Posterior cingulate gyrus (tissue), 11 donors: ENCODE measurements at regions not wholly inside any gene's neighbourhood (a gene's known extent, or its start where the extent isn't known, plus 50 kb on each side); places are given as distances from the start of the nearest gene placed in this dataset.

Source experiments
- DNase-seq, 10 donors: peaks; one replicate each; pipeline versions ENCODE4 v3.0.0 to v3.0.0-alpha.2; 2020 to 2021; ENCODE audit warnings: mixed read lengths in 3 of 10
- intact Hi-C: fragments of 100-400 bp; cut with DNase I; formaldehyde crosslinking; loops from one replicate; pipeline ENCODE4 v1.15.1; 2023

DNA sequence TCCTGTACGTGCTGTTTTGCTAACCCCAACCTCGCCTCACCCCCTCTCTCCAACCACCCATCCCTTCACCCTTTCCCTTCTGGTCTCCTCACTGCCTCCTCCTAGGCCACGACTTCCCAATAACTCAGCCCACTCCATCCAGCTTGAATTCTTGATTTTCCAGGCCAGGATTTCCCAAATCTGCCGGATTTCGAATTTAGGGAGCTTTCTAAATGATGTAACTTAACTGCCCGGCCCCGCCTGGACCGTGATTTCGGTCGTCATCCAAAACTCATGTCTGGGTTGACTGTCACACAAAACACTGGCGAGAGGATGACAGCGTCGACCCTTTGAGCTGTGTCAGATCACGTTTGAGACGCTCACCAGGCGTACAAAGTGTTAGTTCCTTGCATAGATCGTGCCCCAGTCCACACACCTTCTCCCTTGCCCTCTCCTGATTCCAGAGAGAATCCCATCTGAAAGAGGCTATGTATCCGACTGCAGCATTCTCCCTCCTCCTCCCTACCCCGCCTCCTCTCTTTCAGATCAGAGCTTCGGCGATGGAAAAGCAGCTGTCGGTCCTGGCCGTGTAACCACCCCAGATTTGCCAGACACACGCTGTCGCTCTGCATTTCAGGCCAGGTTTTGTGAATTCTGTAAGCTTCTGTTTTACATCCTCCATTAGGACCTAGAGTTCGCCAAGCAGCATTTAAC lies 168.2 kb downstream of the GPX5 start:
- no peak for DNase-seq
- intact Hi-C loops, result no loop called here

DNA sequence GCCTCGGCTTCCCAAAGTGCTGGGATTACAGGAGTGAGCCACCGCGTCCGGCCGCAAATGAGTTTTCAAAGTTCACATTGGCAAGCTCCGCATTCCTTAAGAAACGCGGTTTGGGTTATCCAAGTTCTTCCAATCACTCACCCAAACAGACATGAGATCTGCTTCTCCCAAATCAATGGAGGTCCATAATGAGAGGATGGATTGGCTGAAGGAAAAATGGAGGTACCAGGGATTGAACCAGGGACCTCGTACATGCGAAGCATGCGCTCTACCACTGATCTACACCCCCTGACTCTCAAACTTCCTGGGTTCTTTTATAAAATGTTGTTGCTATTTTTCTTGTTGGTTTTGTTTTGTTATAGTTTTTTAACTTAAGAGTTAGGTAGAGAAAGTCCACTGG lies 170.0 kb downstream of the GPX5 start:
- intact Hi-C loops, result no loop called here
- no peak for DNase-seq

DNA sequence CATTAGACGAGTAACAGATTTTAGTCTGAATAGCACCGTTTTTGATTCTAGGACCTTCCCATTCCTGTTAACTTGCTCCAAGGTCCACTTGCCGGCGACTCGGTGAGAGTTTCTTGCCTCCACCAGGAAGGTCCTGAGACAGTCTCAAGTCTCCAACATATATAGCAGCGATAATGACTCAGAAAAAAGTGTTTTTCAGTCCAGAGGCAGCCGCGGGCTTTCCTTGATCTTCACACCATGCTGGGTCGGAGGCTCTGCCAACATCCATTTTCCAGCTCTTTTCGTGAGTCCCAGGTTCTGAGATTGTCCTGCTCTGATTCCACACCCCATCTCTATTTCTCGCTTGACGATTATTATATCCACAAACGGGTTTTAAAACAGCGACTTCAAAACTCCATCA lies 170.5 kb downstream of the GPX5 start:
- intact Hi-C loops, result no loop called here
- DNase-seq, result no peak

DNA sequence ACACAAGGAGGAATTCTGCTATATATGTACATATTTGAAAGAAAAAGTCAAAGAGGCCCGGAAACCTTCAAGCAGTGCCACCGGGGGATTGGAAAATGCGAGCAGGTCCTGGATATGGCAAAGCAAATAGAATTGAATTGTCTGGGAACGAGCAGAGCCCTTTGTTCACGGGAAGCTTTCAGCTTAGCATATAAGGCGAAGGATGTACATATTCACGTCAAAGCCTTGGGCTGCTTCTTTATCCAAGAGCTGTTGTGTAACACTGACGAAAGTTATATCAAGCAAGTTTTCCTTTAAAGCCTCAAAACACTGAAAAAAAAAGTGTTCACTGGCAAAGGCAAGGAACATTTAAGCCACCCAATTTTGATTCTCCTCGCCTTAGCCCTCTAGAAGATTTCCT lies 171.0 kb downstream of the GPX5 start:
- DNase-seq, result no peak
- intact Hi-C loops, result no loop called here

DNA sequence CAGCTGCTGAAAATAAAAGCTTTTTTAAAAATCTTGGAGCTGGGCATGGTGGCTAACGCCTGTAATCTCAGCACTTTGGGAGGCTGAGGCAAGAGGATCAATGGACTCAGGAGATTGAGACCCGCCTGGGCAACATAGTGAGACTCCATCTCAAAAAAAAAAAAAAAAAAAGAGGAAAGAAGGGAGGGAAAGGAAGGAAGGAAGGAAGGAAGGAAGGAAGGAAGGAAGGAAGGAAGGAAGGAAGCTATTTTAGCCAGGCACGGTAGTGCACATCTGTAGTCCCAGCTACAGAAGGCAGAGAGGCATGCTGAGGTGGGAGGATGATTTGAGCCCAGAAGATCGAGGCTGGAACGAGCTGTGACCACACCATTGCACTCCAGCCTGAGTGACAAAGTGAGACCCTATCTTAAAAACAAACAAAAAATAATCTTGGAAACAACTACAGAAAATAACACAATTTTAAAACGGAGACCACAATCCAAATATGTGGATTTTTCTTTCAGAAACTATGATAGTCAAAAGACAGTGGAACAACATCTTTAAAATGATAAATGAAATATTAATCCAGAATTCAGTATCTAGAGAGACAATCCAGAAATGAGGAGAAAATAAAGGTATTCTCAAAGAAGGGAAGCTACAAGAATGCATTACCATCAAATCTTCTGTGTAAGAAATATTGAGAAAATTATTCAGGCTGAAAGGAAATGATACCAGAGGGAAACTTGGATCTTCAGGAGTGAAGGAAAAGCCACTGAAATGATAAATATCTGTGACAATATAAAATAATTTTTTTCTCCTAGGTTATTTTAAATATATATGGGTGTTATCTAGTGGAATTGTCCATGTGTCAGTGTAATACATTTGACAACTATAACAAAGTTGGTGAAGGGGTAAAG lies 182.0 kb downstream of the GPX5 start:
- intact Hi-C loops, result no loop called here
- DNase-seq, result no peak

DNA sequence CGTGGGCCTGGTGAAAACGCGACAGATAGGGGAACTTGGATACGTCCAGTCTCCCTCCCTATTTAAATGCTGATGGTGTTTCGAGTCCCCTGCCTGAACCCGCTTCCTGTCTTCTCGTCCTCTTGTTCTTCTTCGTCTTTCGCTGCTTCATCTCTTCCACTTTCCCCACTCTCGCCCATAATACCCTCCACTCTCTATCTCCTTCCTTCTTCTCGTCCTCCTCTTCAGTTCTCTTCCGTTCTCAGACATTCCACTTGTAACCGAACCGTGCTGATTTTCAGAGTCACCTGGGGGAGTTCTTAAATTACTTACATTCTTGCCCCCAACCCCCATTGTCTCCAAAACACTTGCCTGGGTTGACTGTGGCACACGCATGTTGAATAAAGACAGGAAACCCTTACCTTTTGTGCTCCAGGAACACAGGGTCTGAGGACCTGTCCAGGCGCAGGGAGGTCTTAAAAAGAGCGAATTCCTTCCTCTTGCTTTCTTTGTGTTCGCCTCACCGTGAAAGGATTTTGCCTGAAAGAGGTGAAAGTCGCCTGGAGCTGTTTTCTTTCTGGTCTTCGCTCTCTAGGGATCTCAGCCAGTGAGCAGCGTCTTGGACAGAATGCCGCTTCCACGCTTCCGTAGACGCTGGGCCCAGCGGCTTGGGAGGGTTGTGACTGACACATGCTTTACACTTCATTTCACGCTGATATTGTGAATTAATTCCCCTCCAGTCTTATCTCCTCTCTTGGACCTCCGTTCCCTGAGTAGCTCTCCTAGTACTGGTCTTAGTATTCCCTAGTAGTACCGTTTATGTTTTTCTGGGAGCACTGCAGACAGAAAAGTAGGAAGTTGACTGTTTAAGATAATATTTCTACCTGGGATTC lies 184.0 kb downstream of the GPX5 start:
- no peak for DNase-seq
- intact Hi-C loops, result no loop called here

DNA sequence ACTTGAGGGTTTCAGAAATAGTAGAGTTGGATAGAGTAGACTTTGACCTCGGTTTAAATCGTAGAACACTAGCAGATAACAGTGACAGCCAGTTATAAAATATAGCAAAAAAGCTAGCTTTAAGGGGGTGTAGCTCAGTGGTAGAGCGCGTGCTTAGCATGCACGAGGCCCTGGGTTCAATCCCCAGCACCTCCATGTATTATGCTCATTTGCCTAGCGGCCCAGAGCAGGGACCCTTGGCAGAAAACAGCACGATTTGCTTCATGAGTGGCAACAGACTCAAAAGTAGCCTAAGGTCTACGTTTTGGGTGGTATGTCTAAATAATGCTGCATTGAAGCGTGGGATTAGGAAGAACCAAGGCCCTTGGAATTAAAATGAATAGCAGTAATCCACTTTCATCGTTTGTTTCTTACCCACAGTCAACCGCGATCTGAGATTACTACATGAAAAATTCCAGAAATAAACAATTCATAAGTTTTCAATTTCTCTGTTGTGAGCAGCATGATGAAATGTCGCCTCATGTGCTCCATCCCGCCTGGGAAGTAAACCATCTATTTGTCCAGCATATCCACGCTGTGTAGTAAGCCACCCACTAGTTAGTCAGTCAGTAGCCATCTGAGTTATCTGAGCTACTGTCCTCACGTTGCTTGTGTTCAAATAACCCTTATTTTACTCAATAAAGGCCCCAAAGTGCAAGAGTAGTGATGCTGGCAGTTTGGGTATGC lies 184.9 kb downstream of the GPX5 start:
- intact Hi-C loops, result no loop called here
- no peak for DNase-seq

DNA sequence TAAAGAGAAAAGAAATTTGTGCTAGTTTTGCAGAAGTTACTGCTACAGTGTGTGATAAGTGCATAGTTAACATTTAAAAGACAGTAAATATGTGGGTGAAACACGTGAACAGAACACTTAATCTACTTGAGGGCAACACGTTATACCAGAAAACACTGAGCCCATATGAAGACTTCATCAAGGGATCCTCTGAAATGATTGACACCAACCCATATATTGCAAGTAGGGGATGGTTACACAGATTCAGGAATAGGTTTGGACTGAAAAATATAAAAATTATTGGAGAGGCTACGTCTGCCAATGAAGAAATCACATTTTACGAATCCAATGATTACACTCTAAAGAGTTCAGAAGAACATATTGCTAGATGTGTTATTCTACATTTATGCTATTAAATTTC lies 185.6 kb downstream of the GPX5 start:
- no peak for DNase-seq
- intact Hi-C loops, result no loop called here

DNA sequence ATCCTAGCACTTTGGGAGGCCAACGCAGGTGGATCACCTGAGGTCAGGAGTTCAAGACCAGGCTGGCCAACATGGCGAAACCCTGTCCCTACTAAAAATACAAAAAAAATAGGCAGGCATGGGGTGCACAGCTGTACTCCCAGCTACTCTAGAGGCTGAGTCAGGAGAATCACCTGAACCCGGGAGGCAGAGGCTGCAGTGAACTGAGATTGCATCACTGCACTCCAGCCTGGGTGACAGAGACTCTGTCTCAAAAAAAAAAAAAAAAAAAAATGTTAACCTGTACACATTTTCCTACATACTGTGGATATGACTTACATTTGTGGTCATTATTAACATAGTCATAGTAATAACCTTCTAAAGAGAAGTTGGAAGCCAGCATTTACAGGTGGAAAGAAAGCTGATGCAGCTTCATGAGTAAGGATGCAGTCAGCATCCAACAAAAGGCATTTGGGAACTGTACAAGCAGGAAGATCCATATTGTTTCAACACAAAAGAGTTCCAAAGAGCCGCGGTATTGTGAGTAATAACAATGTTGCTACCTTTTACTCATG lies 186.2 kb downstream of the GPX5 start:
- intact Hi-C loops, result no loop called here
- no peak for DNase-seq

DNA sequence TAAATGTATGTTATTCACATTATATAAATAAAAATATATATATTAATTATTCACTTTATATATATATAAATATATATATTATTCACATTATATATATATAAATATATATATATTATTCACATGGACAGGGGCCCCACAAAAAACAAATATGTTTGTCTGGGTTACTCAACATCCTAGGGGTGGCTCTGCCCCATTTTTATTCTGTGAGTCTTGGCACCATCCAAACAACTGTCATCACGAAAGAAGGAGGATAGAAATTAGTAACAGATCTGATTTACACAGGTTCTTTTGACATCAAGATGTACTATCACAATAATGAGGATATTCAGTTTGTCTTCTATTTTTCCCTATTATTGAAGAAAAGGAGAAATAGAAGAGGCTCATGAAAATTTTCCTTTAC lies 187.3 kb downstream of the GPX5 start:
- intact Hi-C loops, result no loop called here
- DNase-seq, result no peak

DNA sequence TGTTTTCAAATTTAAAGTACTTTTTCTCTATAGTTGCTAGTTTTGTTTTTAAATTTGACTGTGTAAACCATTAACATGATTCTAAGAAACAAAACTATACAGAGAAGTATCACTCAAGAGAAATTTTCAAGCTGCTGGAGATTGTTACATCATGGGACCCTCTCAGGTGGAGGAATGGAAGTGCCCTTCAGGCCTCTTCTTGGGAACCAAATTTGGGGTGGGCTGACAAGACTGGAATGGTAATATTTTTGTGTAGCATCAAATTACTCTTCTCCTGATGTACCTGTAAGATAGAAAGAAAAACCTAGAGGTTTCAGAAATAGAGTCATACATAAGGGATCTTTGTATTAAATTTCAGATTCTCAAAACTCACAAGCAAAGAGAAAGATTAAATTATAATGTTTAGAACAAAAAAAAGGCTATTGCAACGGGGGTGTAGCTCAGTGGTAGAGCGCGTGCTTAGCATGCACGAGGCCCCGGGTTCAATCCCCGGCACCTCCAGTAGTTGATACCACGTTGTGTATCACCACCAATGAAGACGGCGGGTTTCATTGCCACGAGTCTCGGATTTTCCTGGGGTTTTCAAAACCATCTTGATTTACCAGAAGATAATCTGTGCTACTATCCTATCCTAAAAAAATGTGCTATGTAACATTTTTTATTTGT lies 193.7 kb downstream of the GPX5 start:
- intact Hi-C loops, result no loop called here
- DNase-seq, result no peak

DNA sequence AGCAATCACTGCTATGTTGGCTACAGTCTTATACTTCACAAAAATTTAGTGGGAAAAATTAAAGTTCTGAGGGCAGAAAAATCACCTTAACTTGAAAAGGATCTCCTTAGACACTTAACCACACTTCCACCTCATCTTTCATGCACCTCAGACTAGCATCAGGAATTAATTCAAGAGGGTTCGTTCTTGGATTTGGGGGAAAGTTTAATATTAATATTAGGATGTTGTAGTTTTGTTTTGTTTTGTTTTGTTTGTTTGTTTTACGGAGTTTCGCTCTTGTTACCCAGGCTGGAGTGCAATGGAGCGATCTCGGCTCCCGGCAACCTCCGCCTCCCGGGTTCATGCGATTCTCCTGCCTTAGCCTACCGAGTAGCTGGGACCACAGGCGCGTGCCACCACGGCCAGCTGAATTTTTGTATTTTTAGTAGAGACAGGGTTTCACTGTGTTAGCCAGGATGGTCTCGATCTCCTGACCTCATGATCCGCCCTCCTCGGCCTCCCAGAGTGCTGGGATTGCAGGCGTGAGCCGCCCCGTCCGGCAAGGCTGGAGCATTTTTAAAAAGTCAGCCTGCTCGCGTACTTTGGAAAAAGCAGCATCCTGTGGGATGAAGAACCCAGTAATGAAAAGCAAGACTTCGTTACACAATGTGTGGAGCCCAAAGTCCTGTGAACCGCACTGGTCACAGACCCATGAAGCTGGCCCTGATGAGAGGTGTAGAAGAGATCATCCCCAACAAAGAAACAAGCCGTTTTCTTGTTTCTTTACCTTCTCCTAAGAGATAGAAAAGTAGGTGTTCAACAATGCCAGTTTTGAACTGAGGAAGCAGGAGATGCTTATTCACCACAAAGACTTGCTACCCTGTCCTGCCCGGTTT lies 194.9 kb downstream of the GPX5 start:
- no peak for DNase-seq
- intact Hi-C loops, result no loop called here

DNA sequence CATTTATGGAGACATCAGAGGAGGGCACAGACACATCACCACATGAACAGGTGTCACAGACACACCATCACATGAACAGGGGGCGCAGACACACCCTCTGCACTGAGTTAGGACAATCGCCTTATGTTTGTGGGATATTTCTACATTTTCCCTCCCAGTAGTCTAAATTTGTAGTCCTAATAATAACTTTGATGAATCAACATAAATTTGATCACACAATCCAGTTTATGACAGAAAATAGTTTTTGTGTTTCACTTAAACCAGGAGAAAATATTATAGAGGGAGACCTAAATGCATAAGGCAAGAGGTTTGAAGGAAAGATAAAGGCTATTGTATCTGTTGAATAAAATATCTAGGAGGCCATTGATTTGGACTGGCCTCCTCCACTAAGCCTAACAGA lies 195.7 kb downstream of the GPX5 start:
- intact Hi-C loops, result no loop called here
- DNase-seq, result no peak

DNA sequence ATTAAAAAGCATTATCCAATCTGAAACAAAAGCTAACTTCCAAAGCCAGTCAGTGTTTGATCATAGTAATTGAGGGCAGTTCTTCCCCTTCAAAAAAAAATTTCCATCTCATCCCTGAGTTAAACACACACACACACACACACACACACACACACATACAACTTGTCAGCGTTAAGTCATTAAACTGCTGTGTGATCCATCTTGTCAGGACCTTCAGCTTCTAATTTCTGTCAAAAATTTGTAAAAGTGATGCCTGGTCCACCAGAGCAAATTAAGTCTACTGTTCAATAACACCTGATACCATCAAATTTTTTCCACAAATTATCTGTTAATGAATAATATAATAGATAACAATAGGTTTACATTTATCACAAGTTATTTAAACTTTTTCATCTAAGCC lies 198.7 kb downstream of the GPX5 start:
- intact Hi-C loops, result no loop called here
- no peak for DNase-seq

DNA sequence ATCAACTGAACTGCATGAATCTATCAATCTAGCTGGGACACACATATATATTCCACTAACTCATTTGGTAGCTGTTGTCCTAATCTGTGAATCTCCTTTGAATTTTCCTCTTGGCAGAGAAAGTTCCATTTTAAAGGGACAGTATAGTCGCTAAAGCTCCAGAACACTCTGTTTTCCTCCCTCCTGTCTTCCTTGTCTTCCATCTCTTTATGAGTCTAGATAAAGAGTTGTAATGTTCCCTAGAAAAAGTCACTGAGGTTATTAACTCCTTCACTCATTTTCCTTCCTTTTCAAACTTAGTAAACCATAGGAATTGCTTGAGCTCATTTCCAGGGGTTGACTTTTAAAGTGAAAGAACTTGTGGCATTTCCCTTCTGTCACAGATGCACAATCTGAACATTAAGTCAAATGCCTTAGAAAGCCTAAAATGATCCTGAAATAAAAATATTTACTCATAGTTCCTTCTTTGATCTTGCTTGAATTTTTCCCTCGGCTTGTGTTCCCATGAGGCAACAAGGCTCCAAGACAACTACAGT lies 198.4 kb downstream of the TRIM27 start:
- DNase-seq, result no peak
- intact Hi-C loops, result no loop called here

DNA sequence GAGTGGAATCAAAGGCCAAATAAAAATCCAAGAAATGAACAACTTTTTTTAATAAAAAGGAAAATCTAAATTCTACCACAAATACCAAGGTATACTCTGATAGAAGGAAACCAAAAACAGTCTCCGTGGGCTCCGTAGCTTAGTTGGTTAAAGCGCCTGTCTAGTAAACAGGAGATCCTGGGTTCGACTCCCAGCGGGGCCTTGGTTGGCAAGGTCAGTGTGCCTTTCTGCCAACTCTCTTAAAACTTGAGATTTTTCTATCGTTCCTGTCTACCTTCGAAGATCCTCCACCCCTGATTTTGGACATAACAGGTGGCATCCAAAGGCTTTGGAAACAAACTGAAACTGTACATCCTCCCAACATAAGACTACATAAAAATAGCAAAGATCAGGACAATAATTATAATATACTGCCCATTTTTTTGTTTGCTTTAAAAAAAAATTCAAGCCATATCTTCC lies 197.9 kb downstream of the TRIM27 start:
- intact Hi-C loops, result no loop called here
- no peak for DNase-seq

DNA sequence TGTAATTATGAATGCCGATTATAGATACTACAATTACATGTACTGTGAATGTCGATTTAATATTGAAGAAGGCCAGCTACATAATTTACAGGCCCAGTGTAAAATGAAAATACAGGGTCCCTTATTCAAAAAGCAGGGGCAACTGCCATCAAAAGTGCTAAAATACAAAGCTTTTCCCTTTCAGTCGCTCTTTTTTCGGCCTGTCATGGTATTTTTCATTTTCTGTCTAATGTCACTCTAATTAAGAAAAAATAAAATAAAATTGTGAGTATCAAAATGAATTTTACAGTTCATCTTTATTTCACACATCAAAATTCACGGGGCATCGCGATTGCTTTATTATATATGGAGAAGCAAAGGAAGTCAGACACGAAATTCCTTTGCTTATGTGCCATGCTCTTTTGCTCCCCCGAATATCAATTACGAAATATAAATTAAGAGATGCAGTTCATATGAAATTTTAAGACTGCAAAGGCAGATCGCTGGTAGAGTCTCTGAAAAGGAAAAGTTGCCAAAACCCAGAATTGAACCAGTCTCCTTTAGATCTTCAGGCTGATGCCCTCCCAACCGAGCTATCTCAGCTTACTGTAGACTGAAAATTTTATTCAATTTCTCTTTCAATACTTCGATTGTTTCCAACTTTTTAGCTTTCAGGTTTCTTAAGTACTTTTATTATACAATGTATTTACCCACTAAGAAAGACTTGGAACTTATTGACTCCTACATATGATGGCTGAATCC lies 197.0 kb downstream of the TRIM27 start:
- intact Hi-C loops, result no loop called here

More for the DNA sequence above, 197.0 kb downstream of the TRIM27 start:
- no peak for DNase-seq
